A673 (cell line): ENCODE measurements at regions not wholly inside any gene's neighbourhood (a gene's known extent, or its start where the extent isn't known, plus 50 kb on each side); places are given as distances from the start of the nearest gene placed in this dataset.
"Not testable (repeated sequence)": the region's sequence is repeated elsewhere in the genome, so short reads cannot be mapped to it uniquely, and the experiment has no call there.

Experiments used
- BruUV-seq: library from RNA; stranded (reverse); fragments of 400-500 nt; replicated peaks from 2 replicates; lab custom pipeline; 2021; lab: Mats Ljungman, UMichigan
- CTCF ChIA-PET: fragments of 300-600 bp; sonication (Branson Sonifier 250); formaldehyde crosslinking; loops from one replicate; lab custom pipeline; 2022; ENCODE audit warnings: antibody characterized with exemption; lab: Charles Lee
- POLR2A ChIA-PET: fragments of 300-600 bp; sonication (Branson Sonifier 250); formaldehyde crosslinking; loops from one replicate; lab custom pipeline; 2022; ENCODE audit warnings: antibody characterized with exemption; ENCODE audit not compliant: low non-redundant PET; lab: Charles Lee
- DNase-seq: peaks from one replicate; pipeline ENCODE4 v3.0.0-alpha.2; 2015; ENCODE audit warnings: low spot score
- H3K27ac ChIP-seq: fragments of 200-600 bp; sonication (generic); 2 replicates; pipeline ENCODE4 v1.5.1; 2016; ENCODE audit warnings: mixed run types, low read depth, mild to moderate bottlenecking, mixed read lengths, antibody characterized with exemption, low read length; ENCODE audit not compliant: poor library complexity, severe bottlenecking
- H3K27me3 ChIP-seq: fragments of 200-600 bp; sonication (generic); replicated peaks from 2 replicates; pipeline ENCODE4 v1.6.1; 2017; ENCODE audit warnings: mixed run types, low read depth, mild to moderate bottlenecking, mixed read lengths, antibody characterized with exemption, low read length; ENCODE audit not compliant: insufficient read depth, poor library complexity
- H3K36me3 ChIP-seq: fragments of 200-600 bp; sonication (generic); 2 replicates; pipeline ENCODE4 v1.6.1; 2016; ENCODE audit warnings: mixed run types, mild to moderate bottlenecking, mixed read lengths, antibody characterized with exemption, low read length; ENCODE audit not compliant: insufficient read depth, poor library complexity, severe bottlenecking
- H3K4me1 ChIP-seq: fragments of 200-600 bp; sonication (generic); 2 replicates; pipeline ENCODE4 v1.6.1; 2017; ENCODE audit warnings: mixed run types, mild to moderate bottlenecking, mixed read lengths, antibody characterized with exemption, low read length; ENCODE audit not compliant: insufficient read depth, poor library complexity, severe bottlenecking
- H3K4me3 ChIP-seq: fragments of 200-600 bp; sonication (generic); 2 replicates; pipeline ENCODE4 v1.5.1; 2016; ENCODE audit warnings: low read depth, mixed run types, mild to moderate bottlenecking, mixed read lengths, low read length; ENCODE audit not compliant: poor library complexity, severe bottlenecking
- H3K9me3 ChIP-seq: fragments of 200-600 bp; sonication (generic); 2 replicates; pipeline ENCODE4 v1.6.1; 2016; ENCODE audit warnings: mixed run types, low read depth, mild to moderate bottlenecking, mixed read lengths, antibody characterized with exemption, low read length; ENCODE audit not compliant: poor library complexity, severe bottlenecking
- EZH2 ChIP-seq: fragments of 200-600 bp; sonication (generic); IDR thresholded peaks from 2 replicates; pipeline ENCODE4 v1.6.1; 2017; ENCODE audit warnings: borderline replicate concordance, low read depth, mild to moderate bottlenecking, mixed read lengths, antibody characterized with exemption, low read length; ENCODE audit not compliant: poor library complexity, severe bottlenecking
- intact Hi-C: fragments of 100-400 bp; cut with micrococcal nuclease; formaldehyde crosslinking; loops from one replicate; pipeline ENCODE4 v1.10.0; 2022; ENCODE audit not compliant: unreplicated experiment
- TF ChIP-seq, protein P1 (sequence below): fragments of 300-800, 200-600 bp; sonication (generic); conservative IDR thresholded peaks from 2 replicates; pipeline ENCODE4 v1.5.1; 2017; ENCODE audit warnings: low read depth, mild to moderate bottlenecking, antibody characterized with exemption, low read length, moderate library complexity, mixed read lengths

DNA sequence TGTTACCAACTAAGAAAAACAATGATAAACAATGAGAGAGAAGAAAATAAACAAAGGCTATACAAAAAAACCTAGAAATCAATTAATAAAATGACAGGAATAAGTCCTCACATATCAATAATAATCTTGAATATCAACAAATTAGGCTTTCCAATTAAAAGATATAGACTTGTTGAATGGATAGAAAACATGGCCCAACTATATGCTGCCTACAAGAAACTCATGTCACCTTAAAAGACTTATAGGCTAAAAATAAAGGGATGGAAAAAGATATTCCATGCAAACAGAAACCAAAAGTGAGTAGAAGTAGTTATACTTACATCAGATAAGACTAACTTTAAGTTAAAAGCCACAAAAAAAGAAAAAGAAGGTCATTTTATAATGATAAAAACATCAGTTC lies 183.9 kb downstream of the MYRFL start:
- H3K27me3 ChIP-seq: no peaks in the 10 kb centered on the region
- no TSS peak for BruUV-seq
- ChIA-PET POLR2A (no interaction called here), CTCF (no interaction called here)
- intact Hi-C loops: no loop called here
- H3K36me3 ChIP-seq: no peaks in the 10 kb centered on the region
- no peak overlapping the region for H3K27ac ChIP-seq
- H3K4me1 ChIP-seq: no peaks in the 10 kb centered on the region
- H3K9me3 ChIP-seq: peaks cover 12% of the 10 kb centered on the region
- DNase-seq: no peak
- H3K4me3 ChIP-seq: no peak overlapping the region
- no peak for TF ChIP-seq EZH2
- TF ChIP-seq, protein P1, sequence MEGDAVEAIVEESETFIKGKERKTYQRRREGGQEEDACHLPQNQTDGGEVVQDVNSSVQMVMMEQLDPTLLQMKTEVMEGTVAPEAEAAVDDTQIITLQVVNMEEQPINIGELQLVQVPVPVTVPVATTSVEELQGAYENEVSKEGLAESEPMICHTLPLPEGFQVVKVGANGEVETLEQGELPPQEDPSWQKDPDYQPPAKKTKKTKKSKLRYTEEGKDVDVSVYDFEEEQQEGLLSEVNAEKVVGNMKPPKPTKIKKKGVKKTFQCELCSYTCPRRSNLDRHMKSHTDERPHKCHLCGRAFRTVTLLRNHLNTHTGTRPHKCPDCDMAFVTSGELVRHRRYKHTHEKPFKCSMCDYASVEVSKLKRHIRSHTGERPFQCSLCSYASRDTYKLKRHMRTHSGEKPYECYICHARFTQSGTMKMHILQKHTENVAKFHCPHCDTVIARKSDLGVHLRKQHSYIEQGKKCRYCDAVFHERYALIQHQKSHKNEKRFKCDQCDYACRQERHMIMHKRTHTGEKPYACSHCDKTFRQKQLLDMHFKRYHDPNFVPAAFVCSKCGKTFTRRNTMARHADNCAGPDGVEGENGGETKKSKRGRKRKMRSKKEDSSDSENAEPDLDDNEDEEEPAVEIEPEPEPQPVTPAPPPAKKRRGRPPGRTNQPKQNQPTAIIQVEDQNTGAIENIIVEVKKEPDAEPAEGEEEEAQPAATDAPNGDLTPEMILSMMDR: no peak

DNA sequence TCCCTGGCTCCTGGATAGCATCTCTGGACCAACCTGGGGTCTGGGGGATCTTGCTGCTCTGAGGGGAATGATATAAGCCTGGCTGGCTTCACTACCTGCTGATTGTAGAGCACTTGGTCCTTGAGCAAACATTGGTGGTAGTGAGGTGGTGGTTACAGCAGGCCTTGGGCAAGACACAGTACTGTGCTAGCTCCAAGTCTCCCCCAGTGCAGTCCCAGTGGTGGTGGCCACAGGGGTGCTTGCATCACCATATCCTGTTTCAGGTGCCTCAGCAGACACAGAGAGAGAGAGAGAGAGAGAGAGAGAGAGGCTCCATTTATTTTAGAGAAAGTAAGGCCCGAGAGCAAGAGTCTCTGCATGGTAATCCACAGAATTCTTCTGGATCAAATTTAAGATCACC lies 186.3 kb downstream of the MYRFL start:
- DNase-seq: no peak
- Histone ChIP-seq H3K9me3 (peaks cover 12% of the 10 kb centered on the region), H3K4me1 (no peaks in the 10 kb centered on the region), H3K27me3 (no peaks in the 10 kb centered on the region), H3K27ac (no peak overlapping the region), H3K36me3 (no peaks in the 10 kb centered on the region), H3K4me3 (no peak overlapping the region)
- TF ChIP-seq EZH2: no peak
- TF ChIP-seq, protein P1: no peak
- no TSS peak for BruUV-seq
- CTCF ChIA-PET: interaction anchor here (0.6 kb wide), 1 partner anchor 46 kb away, joined by 3 read pairs; no protein-coding TSS in a partner anchor
- intact Hi-C loops: no loop called here
- POLR2A ChIA-PET: no interaction called here

DNA sequence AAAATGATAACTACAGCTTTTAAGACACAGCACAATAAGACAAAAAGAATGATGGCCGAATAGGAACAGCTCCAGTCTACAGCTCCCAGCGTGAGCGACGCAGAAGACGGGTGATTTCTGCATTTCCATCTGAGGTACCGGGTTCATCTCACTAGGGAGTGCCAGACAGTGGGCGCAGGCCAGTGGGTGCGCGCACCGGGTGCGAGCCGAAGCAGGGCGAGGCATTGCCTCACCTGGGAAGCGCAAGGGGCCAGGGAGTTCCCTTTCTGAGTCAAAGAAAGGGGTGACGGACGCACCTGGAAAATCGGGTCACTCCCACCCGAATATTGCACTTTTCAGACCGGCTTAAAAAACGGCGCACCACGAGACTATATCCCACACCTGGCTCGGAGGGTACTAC lies 188.0 kb downstream of the MYRFL start:
- BruUV-seq, H3K4me1 ChIP-seq, CTCF ChIA-PET, H3K9me3 ChIP-seq, POLR2A ChIA-PET, H3K36me3 ChIP-seq, H3K27ac ChIP-seq, H3K4me3 ChIP-seq, DNase-seq, H3K27me3 ChIP-seq, intact Hi-C loops: not testable (repeated sequence)

DNA sequence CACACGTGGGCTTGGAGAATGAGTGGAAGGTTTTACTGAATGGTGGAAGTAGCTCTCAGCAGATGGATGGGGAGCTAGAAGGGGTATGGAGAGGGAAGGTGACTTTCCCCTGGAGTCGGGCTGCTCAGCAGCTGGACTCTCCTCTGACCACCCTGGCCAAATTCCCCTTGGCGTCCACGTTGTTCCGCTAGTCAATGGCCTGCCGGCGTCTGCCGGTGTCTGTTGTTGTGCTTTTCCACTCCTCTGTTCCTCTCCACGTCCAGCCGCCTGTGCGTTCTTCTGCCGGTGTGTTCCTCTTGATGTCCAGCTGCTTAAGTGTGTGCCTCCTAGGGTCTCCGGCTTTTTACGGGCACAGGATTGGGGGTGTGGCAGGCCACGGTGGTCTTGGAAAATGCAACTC lies 203.5 kb downstream of the MYRFL start:
- Histone ChIP-seq H3K9me3 (no peaks in the 10 kb centered on the region), H3K36me3 (no peaks in the 10 kb centered on the region), H3K4me1 (peaks cover 12% of the 10 kb centered on the region), H3K27me3 (no peaks in the 10 kb centered on the region), H3K4me3 (no peak overlapping the region), H3K27ac (no peak overlapping the region)
- intact Hi-C loops: no loop called here
- no TSS peak for BruUV-seq
- no peak for DNase-seq
- TF ChIP-seq, protein P1: no peak
- no peak for TF ChIP-seq EZH2
- CTCF ChIA-PET: no interaction called here
- POLR2A ChIA-PET: no interaction called here
